Nephron progenitor cell (in vitro differentiated cells): ENCODE measurements at regions not wholly inside any gene's neighbourhood (a gene's known extent, or its start where the extent isn't known, plus 50 kb on each side); places are given as distances from the start of the nearest gene placed in this dataset.

ENCODE experiments used
- DNase-seq: peaks from one replicate; pipeline ENCODE4 v3.0.0; 2021
- H3K27ac Mint-ChIP-seq: 2 replicates; pipeline ENCODE4 v1.8.0; 2021; ENCODE audit warnings: mild to moderate bottlenecking, moderate library complexity, mixed read lengths
- H3K27me3 Mint-ChIP-seq: 2 replicates; pipeline ENCODE4 v1.8.0; 2021; ENCODE audit warnings: mild to moderate bottlenecking, low read depth, mixed read lengths; ENCODE audit not compliant: poor library complexity
- H3K36me3 Mint-ChIP-seq: 2 replicates; pipeline ENCODE4 v1.8.0; 2021; ENCODE audit warnings: low read depth, mixed read lengths
- H3K4me1 Mint-ChIP-seq: 2 replicates; pipeline ENCODE4 v1.8.0; 2021; ENCODE audit warnings: mixed read lengths
- H3K4me3 Mint-ChIP-seq: 2 replicates; pipeline ENCODE4 v1.8.0; 2021; ENCODE audit warnings: mild to moderate bottlenecking, moderate library complexity, mixed read lengths
- H3K9me3 Mint-ChIP-seq: 2 replicates; pipeline ENCODE4 v1.8.0; 2021; ENCODE audit warnings: mild to moderate bottlenecking, moderate library complexity, mixed read lengths
- CTCF ChIP-seq: fragments of 200-600 bp; sonication (generic); IDR thresholded peaks from 2 replicates; pipeline ENCODE4 v1.5.0; 2021; ENCODE audit warnings: antibody characterized with exemption

- H3K27me3 Mint-ChIP-seq, result peaks cover 4% of the 10 kb centered on the region
- H3K36me3 Mint-ChIP-seq, result no peaks in the 10 kb centered on the region
- H3K4me3 Mint-ChIP-seq, result peak overlapping the region; percentile 29
- H3K4me1 Mint-ChIP-seq, result peaks cover 39% of the 10 kb centered on the region
- no peak for DNase-seq
- TF ChIP-seq CTCF, result no peak
- no peak overlapping the region for H3K27ac Mint-ChIP-seq
- H3K9me3 Mint-ChIP-seq, result no peaks in the 10 kb centered on the region
These were observed 103.3 kb upstream of the ZFHX3 start for GRCh38 chr16:73151225-73151624.

- Mint-ChIP-seq H3K4me1 (peaks cover 43% of the 10 kb centered on the region), H3K27me3 (peaks cover 4% of the 10 kb centered on the region), H3K4me3 (no peak overlapping the region), H3K27ac (peak overlapping the region; percentile 21), H3K36me3 (no peaks in the 10 kb centered on the region), H3K9me3 (no peaks in the 10 kb centered on the region)
- no peak for TF ChIP-seq CTCF
- DNase-seq, result no peak
These were observed 102.9 kb upstream of the ZFHX3 start for GRCh38 chr16:73150786-73151185.

GRCh38 chr16:73149334-73149733 is 101.4 kb upstream of the ZFHX3 start:
- H3K27me3 Mint-ChIP-seq, result peaks cover 3% of the 10 kb centered on the region
- no peak for TF ChIP-seq CTCF
- H3K9me3 Mint-ChIP-seq, result no peaks in the 10 kb centered on the region
- H3K36me3 Mint-ChIP-seq, result no peaks in the 10 kb centered on the region
- peaks cover 53% of the 10 kb centered on the region for H3K4me1 Mint-ChIP-seq
- DNase-seq, result no peak
- H3K27ac Mint-ChIP-seq, result no peak overlapping the region
- no peak overlapping the region for H3K4me3 Mint-ChIP-seq

GRCh38 chr16:73147958-73148357 is 100.0 kb upstream of the ZFHX3 start:
- Mint-ChIP-seq H3K4me1 (peaks cover 58% of the 10 kb centered on the region), H3K27me3 (peaks cover 4% of the 10 kb centered on the region), H3K36me3 (no peaks in the 10 kb centered on the region), H3K9me3 (no peaks in the 10 kb centered on the region), H3K4me3 (no peak overlapping the region), H3K27ac (no peak overlapping the region)
- DNase-seq, result no peak
- no peak for TF ChIP-seq CTCF

- Mint-ChIP-seq H3K27ac (no peak overlapping the region), H3K4me1 (peaks cover 47% of the 10 kb centered on the region), H3K9me3 (no peaks in the 10 kb centered on the region), H3K4me3 (no peak overlapping the region), H3K36me3 (no peaks in the 10 kb centered on the region), H3K27me3 (peaks cover 7% of the 10 kb centered on the region)
- peak; percentile 16 for DNase-seq
- TF ChIP-seq CTCF, result no peak
These were observed 97.4 kb upstream of the ZFHX3 start for GRCh38 chr16:73145166-73145880.
